Upper lobe of right lung (tissue), 1 donor: ENCODE measurements at regions not wholly inside any gene's neighbourhood (a gene's known extent, or its start where the extent isn't known, plus 50 kb on each side); places are given as distances from the start of the nearest gene placed in this dataset.

Experiments used
- ATAC-seq: fragments of 200-7000 bp; cut with Tn5 transposase; one replicate; pipeline ENCODE4 v1.9.1; 2020; ENCODE audit warnings: mild to moderate bottlenecking, moderate library complexity
- DNase-seq: peaks from one replicate; pipeline ENCODE4 v3.0.0-alpha.2; 2020
- H3K27ac ChIP-seq: fragments of 200-600 bp; one replicate; pipeline ENCODE4 v1.8.0; 2022
- H3K27me3 ChIP-seq: fragments of 200-600 bp; one replicate; pipeline ENCODE4 v1.8.0; 2022; ENCODE audit warnings: mild to moderate bottlenecking
- H3K36me3 ChIP-seq: fragments of 200-600 bp; one replicate; pipeline ENCODE4 v1.8.0; 2022
- H3K4me1 ChIP-seq: fragments of 200-600 bp; one replicate; pipeline ENCODE4 v1.8.0; 2022
- H3K4me3 ChIP-seq: fragments of 200-600 bp; one replicate; pipeline ENCODE4 v1.8.0; 2022; ENCODE audit warnings: mild to moderate bottlenecking
- H3K9me3 ChIP-seq: fragments of 200-600 bp; one replicate; pipeline ENCODE4 v1.8.0; 2022
- CTCF ChIP-seq: fragments of 200-600 bp; IDR thresholded peaks from one replicate; pipeline ENCODE4 v1.8.0; 2022; ENCODE audit warnings: antibody characterized with exemption
- intact Hi-C: fragments of 100-400 bp; cut with DNase I; formaldehyde crosslinking; loops from one replicate; pipeline ENCODE4 v1.11.0; 2022
- donor health status: DM: no; HTN: yes; CAD: no; lungs with severe emphysema.

- no peak for TF ChIP-seq CTCF
- DNase-seq (no peak), ATAC-seq (no peak)
- no peaks in the 10 kb centered on the region for H3K9me3 ChIP-seq
- H3K4me1 ChIP-seq: no peaks in the 10 kb centered on the region
- H3K27ac ChIP-seq: no peak overlapping the region
- intact Hi-C loops: no loop called here
- no peaks in the 10 kb centered on the region for H3K27me3 ChIP-seq
- no peaks in the 10 kb centered on the region for H3K36me3 ChIP-seq
- H3K4me3 ChIP-seq: no peak overlapping the region
Measured at GRCh38 chrX:138939038-138939437, 227.5 kb upstream of the FGF13 start.

GRCh38 chrX:138938003-138938402 lies 226.5 kb upstream of the FGF13 start:
- DNase-seq (no peak), ATAC-seq (no peak)
- Histone ChIP-seq H3K4me1 (no peaks in the 10 kb centered on the region), H3K27me3 (no peaks in the 10 kb centered on the region), H3K27ac (no peak overlapping the region), H3K9me3 (no peaks in the 10 kb centered on the region), H3K36me3 (no peaks in the 10 kb centered on the region), H3K4me3 (no peak overlapping the region)
- intact Hi-C loops: no loop called here
- TF ChIP-seq CTCF: no peak

DNA sequence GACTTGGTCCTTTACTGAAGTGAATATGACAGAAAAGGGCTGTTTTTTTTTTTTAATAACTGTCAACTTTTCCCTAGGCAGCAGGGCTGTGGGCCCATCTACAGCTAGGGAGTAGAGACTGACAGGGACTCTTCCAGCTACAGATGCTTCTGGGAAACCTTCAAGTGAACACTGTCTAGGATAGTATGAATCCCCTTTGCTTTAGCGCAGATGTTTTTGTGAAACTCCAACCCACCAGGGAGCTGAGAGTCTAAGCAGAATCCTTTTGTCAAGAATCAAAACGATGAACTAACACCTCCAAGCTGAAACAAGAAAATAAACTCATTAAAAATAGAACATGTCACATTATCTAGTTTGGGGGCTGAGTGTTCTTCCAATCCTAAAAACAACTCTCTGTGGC lies 219.7 kb upstream of the FGF13 start:
- H3K4me3 ChIP-seq: no peak overlapping the region
- H3K9me3 ChIP-seq: no peaks in the 10 kb centered on the region
- DNase-seq (no peak), ATAC-seq (no peak)
- no peaks in the 10 kb centered on the region for H3K4me1 ChIP-seq
- H3K27ac ChIP-seq: no peak overlapping the region
- H3K27me3 ChIP-seq: no peaks in the 10 kb centered on the region
- no peak for TF ChIP-seq CTCF
- no peaks in the 10 kb centered on the region for H3K36me3 ChIP-seq
- intact Hi-C loops: no loop called here

- no peak for DNase-seq
- Histone ChIP-seq H3K27ac (no peak overlapping the region), H3K27me3 (no peaks in the 10 kb centered on the region), H3K9me3 (no peaks in the 10 kb centered on the region), H3K4me3 (no peak overlapping the region), H3K4me1 (no peaks in the 10 kb centered on the region), H3K36me3 (no peaks in the 10 kb centered on the region)
- no peak for ATAC-seq
- intact Hi-C loops: no loop called here
- TF ChIP-seq CTCF: no peak
Measured at GRCh38 chrX:138930583-138930945, 219.0 kb upstream of the FGF13 start.

DNA sequence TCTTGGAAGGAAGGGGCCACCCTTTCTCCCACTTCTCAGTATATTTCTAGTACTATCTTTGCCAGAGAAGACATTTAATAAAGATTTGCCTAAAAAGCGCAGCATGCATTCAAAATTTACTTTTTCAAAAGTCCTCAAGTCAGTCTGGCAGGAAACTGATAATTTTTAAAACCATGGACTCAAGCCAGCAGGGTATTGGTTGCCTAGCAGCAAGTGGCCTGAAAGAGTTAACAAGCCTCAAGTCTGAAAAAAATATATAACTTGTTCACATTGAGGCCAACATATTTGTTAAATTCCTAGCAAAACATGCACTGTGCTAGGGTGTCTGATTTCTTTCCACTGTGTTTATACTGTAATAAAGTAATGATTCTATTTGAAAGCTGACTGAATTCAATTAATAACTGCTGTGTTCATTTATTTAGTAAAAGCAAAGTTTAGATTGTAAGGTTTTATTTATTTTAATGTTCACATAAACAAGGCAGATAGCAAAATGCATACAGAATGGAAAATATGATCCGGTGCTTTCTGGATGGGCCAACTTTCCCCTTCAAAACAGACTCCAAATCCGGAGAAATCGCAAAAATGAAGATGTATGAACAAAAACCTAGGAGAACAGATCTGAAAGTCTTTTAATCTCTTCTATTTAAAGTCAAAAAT lies 218.5 kb upstream of the FGF13 start:
- ATAC-seq (no peak), DNase-seq (no peak)
- no peaks in the 10 kb centered on the region for H3K36me3 ChIP-seq
- no peak overlapping the region for H3K27ac ChIP-seq
- H3K9me3 ChIP-seq: no peaks in the 10 kb centered on the region
- H3K4me3 ChIP-seq: no peak overlapping the region
- no peaks in the 10 kb centered on the region for H3K27me3 ChIP-seq
- intact Hi-C loops: no loop called here
- no peaks in the 10 kb centered on the region for H3K4me1 ChIP-seq
- no peak for TF ChIP-seq CTCF
